ENCODE measurements at regions not wholly inside any gene's neighbourhood (a gene's known extent, or its start where the extent isn't known, plus 50 kb on each side); places are given as distances from the start of the nearest gene placed in this dataset.

DNA sequence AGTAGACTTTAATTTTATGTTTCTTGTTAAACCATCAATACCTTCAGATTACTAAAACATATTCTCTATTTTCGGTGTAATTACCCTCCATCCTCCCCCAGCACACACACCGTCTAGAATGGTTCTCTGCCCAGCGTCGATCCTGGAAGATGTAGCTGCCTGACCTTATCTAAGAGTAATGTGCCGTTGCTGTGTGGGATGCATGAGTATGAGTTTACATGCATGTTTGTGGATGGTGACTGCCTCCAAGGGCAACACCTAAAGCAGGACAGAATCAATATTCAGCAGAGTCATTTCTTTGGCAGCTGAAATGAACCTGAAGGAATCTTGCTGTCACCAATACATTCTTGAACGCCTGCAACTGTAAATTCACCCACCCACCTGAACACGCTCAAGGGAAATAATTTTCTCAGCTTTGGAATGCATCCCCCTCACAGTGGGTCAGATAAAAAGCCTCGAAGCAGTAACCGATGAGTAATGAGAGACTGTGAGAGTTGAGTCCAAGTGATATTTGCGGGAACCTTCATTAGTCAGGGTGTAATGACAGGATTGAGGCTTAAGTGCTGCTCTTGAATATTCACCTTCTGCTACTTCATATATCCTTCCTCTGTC lies 155.8 kb upstream of the RND3 start:
- DNase-seq = no peak

DNA sequence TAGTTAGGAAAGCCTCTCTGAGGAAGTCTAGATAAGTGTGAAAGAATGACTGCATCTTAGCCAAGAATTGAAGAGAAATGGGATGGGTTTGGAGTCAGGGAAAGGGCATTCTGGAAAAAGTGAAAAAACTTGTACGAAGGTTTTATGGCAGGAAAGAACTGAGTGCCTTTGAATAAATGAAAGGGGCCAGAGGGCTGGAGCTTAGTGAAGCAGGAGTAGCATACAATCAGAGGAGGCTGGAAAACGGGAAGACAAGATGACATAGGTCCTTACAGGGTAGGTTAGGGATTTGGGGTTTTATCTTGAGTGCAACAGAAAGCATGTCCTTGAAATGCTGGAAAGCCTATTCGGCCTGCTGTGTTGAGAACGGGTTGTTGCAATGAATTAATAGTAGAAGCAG lies 152.6 kb upstream of the RND3 start:
- DNase-seq = no peak

DNA sequence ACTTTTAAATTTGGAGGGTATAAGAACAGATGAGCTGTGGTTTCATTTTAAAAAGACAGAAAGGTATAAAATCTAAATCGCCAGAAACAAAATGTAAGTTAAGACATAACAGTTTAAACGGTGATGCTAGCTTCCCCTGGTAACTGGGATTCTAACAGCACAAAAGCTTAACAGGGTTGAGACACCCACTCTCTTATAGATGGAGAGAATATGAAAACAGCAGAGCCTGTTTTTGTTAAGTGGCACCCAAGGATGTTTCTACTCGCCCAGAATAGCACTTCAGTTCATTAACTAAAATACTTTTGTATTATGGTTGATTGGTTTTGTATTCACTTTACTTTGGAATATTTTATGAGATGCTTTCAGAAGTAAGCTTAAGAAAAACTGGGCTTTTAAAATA lies 151.9 kb upstream of the RND3 start:
- DNase-seq = no peak

DNA sequence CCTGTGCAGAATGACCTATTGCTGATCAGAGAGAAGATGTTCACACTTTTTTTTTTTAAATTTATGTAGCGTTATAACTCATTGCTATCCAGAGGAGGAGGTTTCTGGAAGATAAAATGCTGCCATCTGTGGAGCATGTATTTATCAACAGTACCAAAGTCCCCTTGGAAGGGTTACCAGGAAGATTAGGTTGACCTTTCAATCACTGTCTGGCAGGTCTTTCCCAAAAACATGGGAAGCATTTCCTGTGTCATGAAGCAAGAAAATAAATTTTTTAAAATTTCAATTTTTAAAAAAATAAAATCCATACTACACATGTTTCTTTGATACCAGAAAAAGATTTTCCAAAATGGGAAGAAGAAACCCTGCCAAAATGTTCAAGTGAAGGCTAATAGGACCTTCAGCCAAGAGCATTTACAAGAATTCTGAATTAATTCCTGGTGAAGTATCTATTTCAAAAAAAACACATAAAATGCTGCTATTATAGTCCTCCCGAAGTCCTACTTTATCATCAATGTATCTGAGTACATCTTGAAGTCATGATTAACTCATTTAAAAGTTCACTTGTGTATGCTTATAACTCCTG lies 143.9 kb upstream of the RND3 start:
- no peak for DNase-seq

DNA sequence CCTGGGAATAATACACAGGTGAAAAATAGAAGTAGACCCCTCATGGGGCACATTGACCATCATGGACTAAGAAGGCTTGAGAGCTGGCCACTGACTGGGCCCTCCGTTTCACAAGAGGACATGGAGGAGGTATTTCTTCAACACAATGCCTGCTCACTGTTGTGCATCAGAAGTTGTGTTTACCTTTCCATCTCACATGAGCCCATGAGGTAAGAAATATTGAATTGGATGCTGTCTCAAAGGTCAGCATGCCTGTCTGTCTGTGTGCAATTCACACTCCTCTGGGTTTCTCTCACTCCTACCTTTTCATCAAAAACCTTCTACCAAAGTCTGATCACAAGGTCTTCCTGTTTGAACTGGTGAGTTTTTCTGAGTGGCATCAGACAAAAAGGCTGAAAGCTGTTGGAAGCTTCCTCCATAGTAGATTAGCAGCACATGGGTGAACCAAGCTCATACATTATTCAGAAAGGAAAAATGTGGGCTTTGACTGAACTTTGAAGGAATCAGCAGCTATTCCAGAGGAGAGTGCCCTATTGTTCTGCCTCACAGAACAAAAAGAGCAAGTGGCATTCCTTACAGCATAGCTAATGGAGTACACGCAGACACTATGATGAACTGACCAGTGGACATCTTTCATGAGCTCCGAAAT lies 143.2 kb upstream of the RND3 start:
- peak in 1 of 2 donors; percentile 66 for DNase-seq

DNA sequence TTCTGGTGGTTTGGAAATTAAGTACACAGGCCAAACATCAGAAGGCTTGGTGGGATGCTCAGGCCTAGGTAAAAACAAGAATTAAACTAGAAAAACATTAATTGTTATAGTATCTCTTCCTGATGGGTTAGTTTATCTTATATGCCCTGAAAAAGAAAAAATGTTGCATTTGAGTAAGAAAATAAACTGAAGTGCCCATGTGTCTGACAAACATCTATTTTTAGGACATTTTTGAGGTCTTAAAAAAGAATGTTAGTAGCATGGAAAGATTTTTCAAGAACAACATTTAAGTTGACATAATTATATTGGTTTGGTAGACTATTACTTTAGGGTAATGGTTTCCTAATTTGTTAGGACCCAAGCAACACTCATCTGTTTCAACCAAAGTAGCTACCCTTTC lies 140.1 kb upstream of the RND3 start:
- no peak for DNase-seq

DNA sequence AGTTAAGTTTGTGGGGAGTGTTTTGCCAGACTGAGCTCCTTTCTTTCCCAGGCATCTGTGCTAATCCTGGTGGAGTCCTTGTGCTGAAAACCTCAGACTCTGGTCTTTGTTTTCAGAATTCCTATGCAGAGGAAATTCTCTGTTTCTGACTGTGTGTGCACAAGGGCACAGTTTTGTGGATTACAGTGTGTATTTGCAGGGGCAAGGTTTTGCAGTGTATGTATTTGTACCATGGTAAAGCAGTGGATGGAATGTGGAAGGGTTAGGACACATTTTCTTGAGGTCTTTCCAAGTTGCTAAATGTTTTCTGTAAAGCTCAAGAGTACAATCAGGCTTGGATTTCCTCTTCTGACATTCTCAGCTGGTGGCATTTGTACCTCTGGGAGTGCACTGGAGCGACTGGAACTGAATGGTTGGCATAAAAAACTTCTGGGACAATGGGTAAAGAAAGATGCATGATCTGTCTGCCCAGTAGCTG lies 139.5 kb upstream of the RND3 start:
- DNase-seq = no peak

DNA sequence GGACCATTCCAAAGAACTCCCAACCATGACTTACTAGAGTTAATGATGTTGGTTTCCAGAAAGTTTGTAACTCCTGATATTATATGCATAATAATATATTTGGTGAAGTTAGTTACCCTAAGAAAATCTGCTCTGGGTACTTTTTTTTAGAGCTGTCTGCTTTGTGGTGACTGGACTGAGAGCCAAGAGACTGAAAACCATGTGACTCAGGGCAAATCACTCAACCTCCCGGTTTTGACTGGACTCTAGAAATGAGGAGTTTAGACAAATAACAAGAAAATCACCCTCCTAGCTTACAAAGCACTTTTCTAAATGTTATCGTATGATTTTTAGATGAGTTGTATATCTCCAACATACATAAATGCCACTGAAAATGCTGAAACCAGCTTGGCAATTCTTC lies 138.3 kb upstream of the RND3 start:
- DNase-seq = no peak

DNA sequence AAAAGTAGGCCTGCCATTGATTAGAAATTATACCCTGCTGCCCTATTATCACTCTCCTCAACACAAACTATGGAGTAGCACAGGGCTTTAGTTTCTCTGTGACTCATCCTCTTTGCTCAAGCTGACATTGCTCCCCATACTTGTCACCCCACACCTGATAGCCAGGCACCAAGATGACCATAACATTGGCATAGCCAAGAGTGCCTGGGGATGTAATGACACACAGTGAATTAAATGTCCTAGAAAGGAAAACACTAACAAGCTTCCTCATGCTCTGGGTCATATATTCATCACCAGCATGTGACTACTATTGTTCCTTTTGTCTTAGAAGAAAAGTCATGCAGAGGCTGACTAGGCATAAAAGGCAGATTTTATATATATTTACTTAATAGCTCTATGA lies 137.8 kb upstream of the RND3 start:
- DNase-seq = no peak

DNA sequence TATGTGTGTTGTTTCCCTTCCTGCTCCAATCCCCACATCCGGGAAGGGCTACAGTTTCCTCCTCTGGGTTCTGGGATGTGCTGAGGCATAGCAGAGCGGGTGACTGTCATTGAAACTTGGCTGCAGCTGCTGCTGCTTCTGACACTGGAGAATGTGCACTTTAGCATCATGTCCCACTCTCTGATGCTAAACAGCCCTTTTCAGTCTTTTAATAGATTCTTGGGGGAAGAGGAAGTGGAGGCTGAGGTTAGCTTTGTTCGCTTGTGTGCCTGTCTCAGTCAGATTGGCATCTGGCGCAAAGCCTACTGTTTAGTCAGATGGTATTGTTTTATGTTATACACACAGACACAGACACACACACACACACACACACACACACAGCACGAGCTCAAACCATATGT lies 136.5 kb upstream of the RND3 start:
- DNase-seq = no peak

DNA sequence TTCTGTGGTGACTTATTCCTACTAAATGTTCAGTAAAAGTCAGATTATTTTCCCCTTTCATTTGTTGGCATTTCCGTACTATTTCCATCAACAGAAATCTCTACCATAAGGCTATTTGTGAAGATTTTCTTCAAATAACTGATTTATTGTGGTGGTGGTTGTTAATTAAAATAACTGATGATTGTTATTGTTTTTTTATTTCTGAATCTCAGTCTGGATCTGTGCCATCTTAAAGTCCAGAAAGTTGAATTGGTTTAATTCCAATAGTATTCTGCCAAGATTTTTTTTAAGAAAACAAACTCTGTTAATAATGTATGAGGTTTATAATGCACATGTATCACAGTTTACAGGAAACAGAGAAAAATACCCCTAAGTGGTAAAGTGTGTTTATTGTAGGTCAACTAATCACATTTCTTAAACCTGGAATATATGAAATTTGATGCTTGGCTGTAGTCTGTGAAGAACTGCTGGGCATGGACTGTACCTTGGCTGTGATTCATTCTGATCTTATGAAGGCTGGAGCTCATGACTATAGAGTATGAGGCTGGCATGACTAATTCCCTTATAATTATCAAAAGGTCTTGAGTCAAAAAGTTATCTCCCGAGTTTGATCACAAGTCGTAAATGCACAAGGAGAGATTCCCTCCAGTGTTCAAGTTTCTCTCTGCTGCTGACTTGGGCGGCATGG lies 134.2 kb upstream of the RND3 start:
- no peak for DNase-seq

DNA sequence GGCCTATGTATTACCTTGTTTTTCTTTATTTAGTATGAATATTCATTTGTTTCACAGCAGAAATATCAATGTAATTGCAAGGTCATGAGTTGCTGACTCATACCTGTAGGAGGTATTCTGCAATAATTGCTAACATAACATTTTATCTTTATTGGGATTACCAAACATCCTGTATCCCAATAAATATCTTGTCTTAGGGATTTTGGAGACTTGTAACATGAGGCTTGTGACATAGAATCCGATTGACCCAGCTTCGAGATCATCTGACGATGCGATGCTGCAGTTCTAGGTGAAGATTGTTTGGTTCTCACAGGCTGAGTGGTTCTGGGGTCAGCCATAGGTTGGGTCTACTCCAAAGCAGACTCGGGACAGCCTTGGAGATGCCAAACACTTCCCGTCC lies 133.4 kb upstream of the RND3 start:
- no peak for DNase-seq

DNA sequence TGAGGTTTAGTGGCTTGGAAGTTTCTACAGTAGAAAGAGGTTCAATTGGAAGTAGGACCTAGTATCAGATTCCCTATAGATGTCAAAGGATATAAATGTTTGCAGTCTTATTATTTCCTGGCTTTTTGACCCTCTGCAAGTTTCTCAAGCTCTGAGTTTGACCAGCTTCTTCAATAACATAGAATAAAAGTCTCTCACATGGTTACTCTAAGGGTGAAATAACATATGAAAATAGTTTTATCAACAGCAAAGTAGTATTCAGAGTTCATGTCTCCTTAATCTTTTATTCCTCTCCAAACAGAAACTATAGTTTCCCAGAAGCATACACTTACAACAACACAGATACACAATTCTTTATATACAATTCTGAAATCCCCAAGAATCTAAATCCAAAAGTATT lies 132.9 kb upstream of the RND3 start:
- no peak for DNase-seq

DNA sequence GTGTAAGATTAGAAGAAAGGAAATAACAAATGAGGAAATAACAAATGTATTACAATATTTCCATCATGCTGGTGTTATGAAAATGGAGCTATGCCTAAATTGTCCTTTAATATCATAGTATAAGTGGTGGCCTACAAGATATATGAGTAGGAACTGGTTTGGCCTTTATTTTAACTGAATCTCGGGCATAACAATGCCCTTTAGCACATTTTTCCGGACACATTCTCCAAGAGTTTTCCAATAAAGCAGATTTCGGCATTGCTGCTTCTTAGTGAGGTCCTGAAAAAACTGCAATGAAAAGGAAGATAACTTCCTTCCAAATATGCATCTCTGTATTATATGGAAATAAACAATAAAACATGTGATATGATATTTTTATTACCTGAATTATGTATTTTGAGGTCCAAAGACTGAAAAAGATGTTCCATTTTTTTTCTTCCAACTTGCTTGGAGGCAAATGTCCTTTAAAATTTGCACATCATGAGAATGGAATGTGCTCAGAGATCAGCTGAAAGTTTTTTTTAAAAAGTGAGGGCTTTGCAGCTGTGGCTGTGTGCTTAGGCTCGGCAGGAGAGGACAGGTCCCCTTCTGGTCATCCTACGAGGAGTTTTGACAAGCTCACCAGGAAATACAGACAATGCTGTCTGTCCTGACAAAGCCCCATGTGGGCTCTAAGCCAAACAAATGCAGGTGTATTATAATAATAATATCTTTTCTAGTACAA lies 132.3 kb upstream of the RND3 start:
- DNase-seq = no peak

DNA sequence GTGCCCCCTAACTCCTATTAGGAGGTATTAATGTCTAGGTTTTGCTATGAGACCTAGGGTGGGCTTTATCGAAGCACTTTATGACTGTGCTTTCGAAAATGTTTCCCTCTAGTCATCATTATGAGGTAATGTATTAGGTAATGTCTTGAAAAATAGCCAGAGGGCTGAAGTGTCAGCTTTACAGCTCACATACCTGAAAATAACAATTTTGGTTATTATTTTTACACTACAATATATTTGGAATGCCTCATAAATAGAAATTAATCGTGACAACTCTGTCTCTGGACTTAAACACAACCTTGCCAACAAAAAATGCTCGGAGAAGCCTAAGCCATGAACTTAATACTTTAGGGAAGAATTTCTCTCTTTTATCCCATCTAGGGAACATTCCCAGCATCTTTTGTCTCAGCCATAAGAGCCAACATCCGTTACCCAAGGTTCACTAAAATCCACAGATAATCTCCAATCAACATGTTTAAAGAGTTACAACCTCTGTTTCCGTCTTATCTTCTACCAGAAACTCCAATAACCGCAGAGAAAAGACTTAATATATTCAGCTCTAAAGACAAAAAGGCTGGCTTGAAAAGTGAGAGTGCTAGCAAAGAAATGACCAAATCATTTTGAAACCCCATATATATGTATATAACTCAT lies 130.9 kb upstream of the RND3 start:
- no peak for DNase-seq

DNA sequence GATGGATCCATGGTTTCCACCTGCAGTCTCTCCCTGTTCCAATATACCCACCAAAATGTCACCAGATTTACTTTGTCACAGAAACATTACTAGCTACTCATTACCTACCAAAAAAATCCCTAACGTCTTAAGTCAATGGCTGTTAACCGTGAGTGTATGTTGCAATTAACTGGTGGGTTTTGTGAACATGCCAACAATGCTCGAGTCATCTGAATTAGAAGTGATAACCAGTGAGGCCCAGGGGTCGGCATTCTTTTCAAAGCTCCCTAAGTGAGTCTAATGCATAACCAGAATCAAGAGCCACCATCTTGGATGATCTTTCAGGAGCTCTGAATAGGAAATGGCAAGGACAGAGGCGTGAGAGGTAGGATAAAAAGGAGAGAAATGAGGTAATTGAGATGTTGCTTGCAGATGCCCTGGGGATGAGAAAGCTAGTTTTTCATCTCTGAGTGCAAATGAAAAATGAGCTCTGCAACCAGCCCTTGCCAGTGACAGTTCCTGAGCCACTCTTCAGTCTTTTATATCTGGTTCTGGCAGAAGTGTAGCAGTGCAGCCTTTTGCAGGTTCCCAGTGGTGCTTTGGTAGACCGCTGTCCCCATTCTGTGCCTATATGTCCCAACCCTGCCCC lies 130.0 kb upstream of the RND3 start:
- no peak for DNase-seq

DNA sequence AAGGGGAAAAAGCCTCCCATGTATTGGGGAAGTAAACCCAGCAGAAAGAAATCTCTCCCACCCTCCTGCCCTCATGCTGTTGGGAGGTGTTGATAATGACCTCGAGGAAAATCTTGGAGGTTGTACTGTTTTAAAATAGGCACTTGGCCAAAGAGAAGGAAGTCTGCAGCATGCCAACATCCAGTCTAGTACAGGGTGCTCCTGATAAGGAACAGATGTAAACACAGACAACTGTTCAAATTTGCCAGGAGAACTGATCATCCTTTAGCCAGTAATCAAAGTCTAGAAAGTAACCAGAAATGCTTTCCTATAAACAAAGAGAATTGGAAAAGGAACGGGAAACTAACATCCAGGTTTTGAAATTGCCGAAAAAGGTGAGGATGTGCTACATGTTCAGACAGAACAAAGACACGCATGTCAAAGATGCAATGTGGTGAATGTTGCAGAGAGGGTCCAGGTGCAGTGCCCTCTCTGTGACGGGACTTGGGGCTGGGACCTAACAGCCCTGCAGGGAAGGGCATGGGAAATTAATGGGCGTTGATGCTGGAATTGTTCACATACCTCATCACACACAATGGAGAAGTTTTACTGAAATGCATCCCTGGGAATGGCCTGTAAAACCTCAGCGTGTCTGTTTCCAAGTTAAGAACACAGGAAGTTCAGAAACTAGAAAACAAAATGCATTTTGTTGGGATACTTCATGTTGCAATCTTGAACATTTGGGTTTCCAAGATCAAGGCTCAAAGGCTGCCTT lies 125.7 kb upstream of the RND3 start:
- no peak for DNase-seq

DNA sequence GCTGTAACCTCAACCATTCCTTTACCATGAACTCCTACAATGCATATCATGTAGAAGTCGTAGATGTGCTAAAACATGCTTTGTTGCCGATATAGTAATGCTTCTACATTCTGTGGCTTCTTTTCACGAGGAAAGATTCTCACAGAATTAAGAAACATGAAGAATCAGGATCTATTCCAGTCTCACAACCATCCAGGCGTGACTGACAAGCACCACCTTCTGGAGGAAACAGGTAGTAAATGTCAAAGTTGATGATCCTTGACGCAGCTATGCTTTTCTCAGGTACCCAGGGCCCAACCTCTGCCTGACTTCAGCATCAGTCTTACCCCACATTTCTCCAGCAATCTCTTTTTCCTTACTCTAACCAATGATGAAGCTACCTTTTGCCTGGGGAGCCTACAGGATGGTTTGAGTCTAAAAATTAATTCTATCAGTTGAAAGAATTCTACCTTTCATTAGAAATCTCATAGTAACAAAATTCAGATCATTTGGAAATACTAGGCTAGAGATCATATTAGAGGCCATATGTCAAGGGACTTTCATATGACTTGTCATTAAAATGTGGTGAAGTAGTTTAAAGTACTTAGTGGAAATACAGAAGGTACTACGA lies 123.3 kb upstream of the RND3 start:
- no peak for DNase-seq

DNA sequence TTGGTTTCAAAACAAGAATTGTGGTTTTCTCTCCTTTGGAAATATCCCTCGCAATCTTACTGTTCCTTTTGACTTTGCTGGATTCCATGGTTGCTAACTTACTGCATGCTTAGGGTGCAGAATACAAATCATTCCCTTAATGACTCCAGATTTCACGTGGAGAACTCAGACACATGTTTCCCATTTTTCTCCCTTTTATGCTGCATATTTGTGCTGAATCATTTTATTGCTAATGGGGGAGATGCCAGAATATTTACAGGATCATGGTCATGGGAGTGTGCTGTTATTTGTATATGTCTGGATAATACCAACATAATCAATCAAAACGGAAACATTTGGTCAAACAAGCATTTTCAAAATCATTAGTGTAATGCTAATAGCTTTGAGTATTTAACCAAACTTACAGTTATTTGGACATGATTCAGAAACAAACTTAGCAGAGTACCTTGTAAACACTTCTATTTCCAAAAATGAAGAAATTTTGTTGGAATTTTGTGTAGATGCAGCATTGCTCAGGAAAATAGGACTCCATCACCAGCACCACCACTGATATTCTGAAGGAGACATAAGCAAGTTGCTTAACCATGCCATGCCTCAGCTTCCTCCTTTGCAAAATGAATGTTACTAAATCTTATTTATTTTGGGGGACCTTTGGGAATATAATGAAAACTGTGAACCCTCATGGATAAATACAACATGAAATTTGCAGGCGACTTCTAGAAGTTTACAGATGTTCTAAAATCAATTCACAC lies 122.5 kb upstream of the RND3 start:
- no peak for DNase-seq

DNA sequence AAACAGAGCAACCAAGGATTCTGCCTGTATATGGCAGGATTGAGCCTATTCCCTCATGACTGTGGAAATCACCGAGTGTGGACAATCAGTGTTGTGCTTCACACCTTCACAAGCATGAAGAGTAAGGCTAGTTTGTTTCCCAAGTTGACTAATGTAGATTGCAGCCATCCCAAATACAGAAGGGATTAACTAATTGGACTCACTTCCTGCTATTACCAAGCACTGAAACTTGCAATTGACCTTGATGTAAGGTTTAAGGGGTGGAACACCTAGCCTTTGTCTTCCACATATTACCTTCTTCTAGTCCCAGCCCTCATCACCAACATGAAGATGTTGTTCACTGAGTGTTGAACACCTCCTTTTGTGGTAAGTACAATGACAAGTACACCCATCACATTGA lies 120.9 kb upstream of the RND3 start:
- no peak for DNase-seq
